Pons (tissue), 1 donor: ENCODE measurements at regions not wholly inside any gene's neighbourhood (a gene's known extent, or its start where the extent isn't known, plus 50 kb on each side); places are given as distances from the start of the nearest gene placed in this dataset.

Source experiments
- DNase-seq: peaks from one replicate; pipeline ENCODE4 v3.0.0-alpha.2; 2016; ENCODE audit warnings: low spot score

GRCh38 chr5:92923885-92924284 lies 657.1 kb downstream of the NR2F1-AS1 start:
- DNase-seq, result no peak

- DNase-seq, result no peak
Measured at GRCh38 chr5:92922231-92922967, 658.6 kb downstream of the NR2F1-AS1 start.

- DNase-seq, result no peak
Measured at GRCh38 chr5:92917044-92917443, 664.0 kb downstream of the NR2F1-AS1 start.

GRCh38 chr5:92916036-92916435 lies 665.0 kb downstream of the NR2F1-AS1 start:
- DNase-seq, result peak; percentile 53

- no peak for DNase-seq
Measured at GRCh38 chr5:92912283-92912682, 668.7 kb downstream of the NR2F1-AS1 start.

- no peak for DNase-seq
Measured at GRCh38 chr5:92911851-92912250, 669.2 kb downstream of the NR2F1-AS1 start.

GRCh38 chr5:92911293-92911692 lies 669.7 kb downstream of the NR2F1-AS1 start:
- DNase-seq, result no peak

- no peak for DNase-seq
Measured at GRCh38 chr5:92909602-92909962, 671.4 kb downstream of the NR2F1-AS1 start.

GRCh38 chr5:92908952-92909601 lies 671.9 kb downstream of the NR2F1-AS1 start:
- DNase-seq, result no peak

GRCh38 chr5:92907938-92908606 lies 672.9 kb downstream of the NR2F1-AS1 start:
- no peak for DNase-seq

- DNase-seq, result no peak
Measured at GRCh38 chr5:92906798-92907376, 674.1 kb downstream of the NR2F1-AS1 start.

- no peak for DNase-seq
Measured at GRCh38 chr5:92904021-92904420, 677.0 kb downstream of the NR2F1-AS1 start.

GRCh38 chr5:92899611-92900010 lies 681.4 kb downstream of the NR2F1-AS1 start:
- no peak for DNase-seq

GRCh38 chr5:92896722-92897121 lies 684.3 kb downstream of the NR2F1-AS1 start:
- DNase-seq, result no peak

- DNase-seq, result no peak
Measured at GRCh38 chr5:92890841-92891244, 690.2 kb downstream of the NR2F1-AS1 start.

GRCh38 chr5:92889140-92889539 lies 691.9 kb downstream of the NR2F1-AS1 start:
- DNase-seq, result no peak

GRCh38 chr5:92887254-92887653 lies 693.8 kb downstream of the NR2F1-AS1 start:
- DNase-seq, result no peak

- DNase-seq, result no peak
Measured at GRCh38 chr5:92886751-92887150, 694.3 kb downstream of the NR2F1-AS1 start.

- DNase-seq, result no peak
Measured at GRCh38 chr5:92885950-92886349, 695.1 kb downstream of the NR2F1-AS1 start.

GRCh38 chr5:92884469-92884868 lies 696.5 kb downstream of the NR2F1-AS1 start:
- no peak for DNase-seq

- no peak for DNase-seq
Measured at GRCh38 chr5:92879806-92880543, 701.0 kb downstream of the NR2F1-AS1 start.

GRCh38 chr5:92874790-92875189 lies 706.2 kb downstream of the NR2F1-AS1 start:
- no peak for DNase-seq
